Neural progenitor cell (in vitro differentiated cells): ENCODE measurements at regions not wholly inside any gene's neighbourhood (a gene's known extent, or its start where the extent isn't known, plus 50 kb on each side); places are given as distances from the start of the nearest gene placed in this dataset.

Experiments
- DNase-seq: peaks from one replicate; pipeline ENCODE4 v3.0.0-alpha.2; 2016; ENCODE audit warnings: low spot score
- H2AFZ ChIP-seq: fragments of 200-600 bp; sonication (generic); replicated peaks from 2 replicates; pipeline ENCODE4 v1.6.1; 2016; ENCODE audit warnings: antibody characterized with exemption
- H3F3A ChIP-seq: fragments of 200-600 bp; sonication (generic); 2 replicates; pipeline ENCODE4 v1.6.1; 2016; ENCODE audit warnings: antibody characterized with exemption, low read depth
- H3K27ac ChIP-seq: fragments of 200-600 bp; sonication (generic); 2 replicates; pipeline ENCODE4 v1.5.1; 2016; ENCODE audit warnings: mild to moderate bottlenecking
- H3K27me3 ChIP-seq: fragments of 200-600 bp; sonication (generic); 2 replicates; pipeline ENCODE4 v1.6.1; 2016; ENCODE audit warnings: mild to moderate bottlenecking, moderate library complexity
- H3K36me3 ChIP-seq: fragments of 200-600 bp; sonication (generic); 2 replicates; pipeline ENCODE4 v1.5.1; 2016
- H3K4me1 ChIP-seq: fragments of 200-600 bp; sonication (generic); 2 replicates; pipeline ENCODE4 v1.6.1; 2016; ENCODE audit warnings: mixed run types
- H3K4me2 ChIP-seq: fragments of 200-600 bp; sonication (generic); 2 replicates; pipeline ENCODE4 v1.6.1; 2016
- H3K4me3 ChIP-seq: fragments of 200-600 bp; sonication (generic); 2 replicates; pipeline ENCODE4 v1.5.1; 2016
- H3K79me2 ChIP-seq: fragments of 200-600 bp; sonication (generic); 2 replicates; pipeline ENCODE4 v1.6.1; 2016; ENCODE audit warnings: low read depth
- H3K9ac ChIP-seq: fragments of 200-600 bp; sonication (generic); 2 replicates; pipeline ENCODE4 v1.6.1; 2016
- H3K9me3 ChIP-seq: fragments of 200-600 bp; sonication (generic); 2 replicates; pipeline ENCODE4 v1.5.1; 2016; ENCODE audit warnings: low read depth
- H4K20me1 ChIP-seq: fragments of 200-600 bp; sonication (generic); 2 replicates; pipeline ENCODE4 v1.6.1; 2016; ENCODE audit warnings: low read depth
- H3K27ac Mint-ChIP-seq: 3 replicates; pipeline ENCODE4 v1.8.0; 2021; ENCODE audit warnings: mixed read lengths
- H3K27me3 Mint-ChIP-seq: 2 replicates; pipeline ENCODE4 v1.8.0; 2022; ENCODE audit warnings: low read depth, mild to moderate bottlenecking, inconsistent platforms, moderate library complexity, mixed read lengths; ENCODE audit not compliant: insufficient read depth
- H3K36me3 Mint-ChIP-seq: 3 replicates; pipeline ENCODE4 v1.8.0; 2021; ENCODE audit warnings: mixed read lengths
- H3K4me1 Mint-ChIP-seq: 3 replicates; pipeline ENCODE4 v1.8.0; 2021; ENCODE audit warnings: mixed read lengths
- H3K4me3 Mint-ChIP-seq: 3 replicates; pipeline ENCODE4 v1.8.0; 2021; ENCODE audit warnings: mild to moderate bottlenecking, moderate library complexity, mixed read lengths
- H3K9me3 Mint-ChIP-seq: 3 replicates; pipeline ENCODE4 v1.8.0; 2020; ENCODE audit warnings: mixed read lengths
- EZH2 ChIP-seq: fragments of 200-600 bp; sonication (generic); IDR thresholded peaks from 2 replicates; pipeline ENCODE4 v1.6.1; 2017; ENCODE audit warnings: antibody characterized with exemption, mild to moderate bottlenecking, moderate library complexity
- EZH2phosphoT487 ChIP-seq: fragments of 200-600 bp; sonication (generic); IDR thresholded peaks from 2 replicates; pipeline ENCODE4 v1.6.1; 2017; ENCODE audit warnings: antibody characterized with exemption
- TF ChIP-seq, protein P1 (sequence below): fragments of 200-600 bp; sonication (generic); IDR thresholded peaks from 2 replicates; pipeline ENCODE4 v1.5.1; 2017; ENCODE audit warnings: antibody characterized with exemption, mild to moderate bottlenecking

DNA sequence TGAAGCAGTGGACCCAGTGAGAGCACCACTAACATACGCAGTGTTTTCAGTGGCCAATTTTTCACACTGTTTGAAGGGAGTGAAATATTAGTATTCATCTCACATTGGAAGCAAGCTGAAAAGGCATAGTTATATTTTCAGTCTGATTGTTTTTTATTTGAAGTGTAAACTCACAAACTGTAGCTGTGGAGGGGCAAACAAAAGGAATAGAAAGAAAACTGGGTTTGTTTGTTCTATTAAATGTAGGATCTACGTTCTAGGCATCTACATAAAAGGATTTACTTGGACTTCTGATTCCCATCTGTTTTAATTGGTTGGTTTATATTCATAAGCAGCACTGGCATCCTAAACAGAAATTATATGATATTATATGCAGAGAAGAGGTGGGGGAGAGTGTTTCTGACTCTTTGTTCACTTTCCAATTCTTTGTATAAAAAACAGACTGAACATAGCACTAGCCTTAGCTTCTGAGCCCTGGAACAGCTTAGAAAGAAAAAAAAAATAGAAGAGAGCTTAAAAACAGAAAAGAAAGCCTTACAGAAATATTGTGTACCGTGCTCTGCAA is 447.8 kb upstream of the KCND2 start:
- no peaks in the 10 kb centered on the region for H3K79me2 ChIP-seq
- H2AFZ ChIP-seq, result no peak overlapping the region
- H3K4me1 ChIP-seq, result no peaks in the 10 kb centered on the region
- no peaks in the 10 kb centered on the region for H4K20me1 ChIP-seq
- H3K36me3 ChIP-seq, result no peaks in the 10 kb centered on the region
- H3K27ac ChIP-seq, result no peak overlapping the region
- no peak for TF ChIP-seq EZH2phosphoT487
- TF ChIP-seq EZH2, result no peak
- TF ChIP-seq, protein P1, sequence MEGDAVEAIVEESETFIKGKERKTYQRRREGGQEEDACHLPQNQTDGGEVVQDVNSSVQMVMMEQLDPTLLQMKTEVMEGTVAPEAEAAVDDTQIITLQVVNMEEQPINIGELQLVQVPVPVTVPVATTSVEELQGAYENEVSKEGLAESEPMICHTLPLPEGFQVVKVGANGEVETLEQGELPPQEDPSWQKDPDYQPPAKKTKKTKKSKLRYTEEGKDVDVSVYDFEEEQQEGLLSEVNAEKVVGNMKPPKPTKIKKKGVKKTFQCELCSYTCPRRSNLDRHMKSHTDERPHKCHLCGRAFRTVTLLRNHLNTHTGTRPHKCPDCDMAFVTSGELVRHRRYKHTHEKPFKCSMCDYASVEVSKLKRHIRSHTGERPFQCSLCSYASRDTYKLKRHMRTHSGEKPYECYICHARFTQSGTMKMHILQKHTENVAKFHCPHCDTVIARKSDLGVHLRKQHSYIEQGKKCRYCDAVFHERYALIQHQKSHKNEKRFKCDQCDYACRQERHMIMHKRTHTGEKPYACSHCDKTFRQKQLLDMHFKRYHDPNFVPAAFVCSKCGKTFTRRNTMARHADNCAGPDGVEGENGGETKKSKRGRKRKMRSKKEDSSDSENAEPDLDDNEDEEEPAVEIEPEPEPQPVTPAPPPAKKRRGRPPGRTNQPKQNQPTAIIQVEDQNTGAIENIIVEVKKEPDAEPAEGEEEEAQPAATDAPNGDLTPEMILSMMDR, result no peak
- no peak for DNase-seq
- no peak overlapping the region for H3K4me3 Mint-ChIP-seq
- no peaks in the 10 kb centered on the region for H3K9me3 ChIP-seq
- H3K27me3 Mint-ChIP-seq, result no peaks in the 10 kb centered on the region
- H3K9me3 Mint-ChIP-seq, result peaks cover 2% of the 10 kb centered on the region
- H3K36me3 Mint-ChIP-seq, result no peaks in the 10 kb centered on the region
- H3K27ac Mint-ChIP-seq, result no peak overlapping the region
- H3K4me2 ChIP-seq, result no peak overlapping the region
- H3K9ac ChIP-seq, result no peak overlapping the region
- H3K4me3 ChIP-seq, result no peak overlapping the region
- H3K4me1 Mint-ChIP-seq, result no peaks in the 10 kb centered on the region
- H3K27me3 ChIP-seq, result no peaks in the 10 kb centered on the region
- H3F3A ChIP-seq, result no peaks in the 10 kb centered on the region

DNA sequence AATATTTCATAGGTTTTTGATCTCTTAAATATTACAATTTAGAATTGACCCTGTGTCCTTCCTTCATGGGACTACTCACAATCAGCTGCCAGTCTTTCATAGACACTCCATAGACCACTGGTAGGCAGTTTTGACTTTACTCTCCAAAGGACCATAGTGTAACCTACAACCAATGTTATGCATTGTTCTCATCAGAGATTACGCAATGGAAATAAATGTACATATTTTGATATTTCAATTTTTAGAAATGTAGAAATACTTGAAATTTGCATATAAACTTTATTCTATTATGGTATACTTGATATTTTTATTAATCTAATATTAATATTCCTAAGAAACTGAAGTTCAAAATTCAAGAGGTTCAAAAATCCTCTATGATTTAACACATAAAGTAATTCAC is 446.4 kb upstream of the KCND2 start:
- H3K4me3 ChIP-seq, result no peak overlapping the region
- H3K9ac ChIP-seq, result no peak overlapping the region
- H3K9me3 Mint-ChIP-seq, result no peaks in the 10 kb centered on the region
- H3K36me3 Mint-ChIP-seq, result no peaks in the 10 kb centered on the region
- no peak for DNase-seq
- H2AFZ ChIP-seq, result no peak overlapping the region
- H4K20me1 ChIP-seq, result no peaks in the 10 kb centered on the region
- no peaks in the 10 kb centered on the region for H3K27me3 Mint-ChIP-seq
- no peaks in the 10 kb centered on the region for H3K79me2 ChIP-seq
- H3K36me3 ChIP-seq, result no peaks in the 10 kb centered on the region
- H3K9me3 ChIP-seq, result no peaks in the 10 kb centered on the region
- H3K27me3 ChIP-seq, result no peaks in the 10 kb centered on the region
- H3K4me1 ChIP-seq, result no peaks in the 10 kb centered on the region
- no peak overlapping the region for H3K4me2 ChIP-seq
- H3F3A ChIP-seq, result no peaks in the 10 kb centered on the region
- TF ChIP-seq, protein P1, result no peak
- TF ChIP-seq EZH2 (no peak), EZH2phosphoT487 (no peak)
- H3K4me1 Mint-ChIP-seq, result no peaks in the 10 kb centered on the region
- H3K27ac ChIP-seq, result no peak overlapping the region
- H3K27ac Mint-ChIP-seq, result no peak overlapping the region
- H3K4me3 Mint-ChIP-seq, result no peak overlapping the region

DNA sequence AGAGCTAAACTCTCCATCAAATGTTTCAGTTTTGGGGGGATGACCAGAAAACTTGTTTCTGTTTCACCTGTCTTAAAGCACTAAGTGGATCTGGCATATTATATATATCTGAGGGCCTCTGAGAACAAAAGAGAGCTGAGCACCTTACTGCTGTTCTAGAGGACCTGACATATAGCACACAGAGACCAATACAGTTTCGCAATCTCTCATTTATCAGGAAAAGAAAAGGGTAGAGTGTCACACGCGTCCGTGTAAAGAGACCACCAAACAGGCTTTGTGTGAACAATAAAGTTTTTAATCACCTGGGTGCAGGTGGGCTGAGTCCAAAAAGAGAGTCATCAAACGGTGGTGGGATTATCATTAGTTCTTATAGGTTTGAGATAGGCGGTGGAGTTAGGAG is 434.5 kb upstream of the KCND2 start:
- Histone ChIP-seq H3K27ac (no peak overlapping the region), H3K4me2 (no peak overlapping the region), H2AFZ (no peak overlapping the region), H3K9ac (no peak overlapping the region), H4K20me1 (no peaks in the 10 kb centered on the region), H3K36me3 (no peaks in the 10 kb centered on the region), H3K9me3 (no peaks in the 10 kb centered on the region), H3K79me2 (no peaks in the 10 kb centered on the region), H3K27me3 (no peaks in the 10 kb centered on the region), H3K4me1 (no peaks in the 10 kb centered on the region), H3F3A (no peaks in the 10 kb centered on the region), H3K4me3 (no peak overlapping the region)
- peaks cover 3% of the 10 kb centered on the region for H3K27me3 Mint-ChIP-seq
- no peak overlapping the region for H3K4me3 Mint-ChIP-seq
- H3K9me3 Mint-ChIP-seq, result no peaks in the 10 kb centered on the region
- no peak for DNase-seq
- TF ChIP-seq EZH2, result no peak
- TF ChIP-seq, protein P1, result no peak
- TF ChIP-seq EZH2phosphoT487, result no peak
- no peaks in the 10 kb centered on the region for H3K36me3 Mint-ChIP-seq
- no peak overlapping the region for H3K27ac Mint-ChIP-seq
- no peaks in the 10 kb centered on the region for H3K4me1 Mint-ChIP-seq
